HG03432 (cell line): ENCODE measurements at regions not wholly inside any gene's neighbourhood (a gene's known extent, or its start where the extent isn't known, plus 50 kb on each side); places are given as distances from the start of the nearest gene placed in this dataset.
"Not testable (repeated sequence)": the region's sequence is repeated elsewhere in the genome, so short reads cannot be mapped to it uniquely, and the experiment has no call there.

Source experiments
- ATAC-seq: cut with Tn5 transposase; IDR thresholded peaks from one replicate; pipeline ENCODE4 v1.9.1; 2021; ENCODE audit warnings: mild to moderate bottlenecking, moderate library complexity; ENCODE audit not compliant: unreplicated experiment

- no peak for ATAC-seq
These were observed 105.4 kb downstream of the TTC8 start for GRCh38 chr14:88929656-88930436.

- no peak for ATAC-seq
These were observed 107.1 kb downstream of the TTC8 start for GRCh38 chr14:88931321-88932110.

GRCh38 chr14:88933191-88933590 lies 108.7 kb downstream of the TTC8 start:
- ATAC-seq = no peak

- no peak for ATAC-seq
These were observed 109.9 kb downstream of the TTC8 start for GRCh38 chr14:88934351-88934806.

GRCh38 chr14:88935083-88935482 lies 110.6 kb downstream of the TTC8 start:
- no peak for ATAC-seq

- ATAC-seq = no peak
These were observed 113.3 kb downstream of the TTC8 start for GRCh38 chr14:88937706-88938105.

- no peak for ATAC-seq
These were observed 116.2 kb downstream of the TTC8 start for GRCh38 chr14:88940671-88941070.

- no peak for ATAC-seq
These were observed 117.0 kb downstream of the TTC8 start for GRCh38 chr14:88941414-88941813.

GRCh38 chr14:88947646-88948598 lies 123.5 kb downstream of the TTC8 start:
- no peak for ATAC-seq

GRCh38 chr14:88950069-88950468 lies 125.6 kb downstream of the TTC8 start:
- ATAC-seq = no peak

- no peak for ATAC-seq
These were observed 126.9 kb downstream of the TTC8 start for GRCh38 chr14:88951370-88951769.

- ATAC-seq = no peak
These were observed 128.4 kb downstream of the TTC8 start for GRCh38 chr14:88952901-88953300.

GRCh38 chr14:88955455-88955854 lies 131.0 kb downstream of the TTC8 start:
- ATAC-seq = no peak

- no peak for ATAC-seq
These were observed 136.0 kb downstream of the TTC8 start for GRCh38 chr14:88960496-88960895.

- no peak for ATAC-seq
These were observed 136.8 kb downstream of the TTC8 start for GRCh38 chr14:88961214-88961613.

- no peak for ATAC-seq
These were observed 137.9 kb downstream of the TTC8 start for GRCh38 chr14:88962356-88962755.

- no peak for ATAC-seq
These were observed 142.8 kb downstream of the TTC8 start for GRCh38 chr14:88967299-88967698.

- ATAC-seq = no peak
These were observed 150.8 kb downstream of the TTC8 start for GRCh38 chr14:88975043-88975830.

GRCh38 chr14:88975926-88976325 lies 151.5 kb downstream of the TTC8 start:
- ATAC-seq = no peak

- ATAC-seq = not testable (repeated sequence)
These were observed 156.5 kb downstream of the TTC8 start for GRCh38 chr14:88980907-88981306.
